ENCODE measurements at regions not wholly inside any gene's neighbourhood (a gene's known extent, or its start where the extent isn't known, plus 50 kb on each side); places are given as distances from the start of the nearest gene placed in this dataset.

GRCh38 chr14:21866479-21866878 is 192.9 kb upstream of the OR4E1 start:
- Histone ChIP-seq H3K4me3 (ENCODE audit: control extremely low read depth in 1 of 5, extremely low read depth in 1 of 5, insufficient read depth in 1 of 5, low read depth in 2 of 5, low read length in 4 of 5) (no peak overlapping the region), H3K36me3 (replicated peaks in 1 of 2; ENCODE audit: control extremely low read depth in 1 of 2, control insufficient read depth in 1 of 2, extremely low read depth in 1 of 2, insufficient read depth in 2 of 2, low read length in 1 of 2) (no peaks in the 10 kb centered on the region), H3K9me3 (ENCODE audit: control extremely low read depth in 1 of 3, control insufficient read depth in 2 of 3, insufficient read depth in 1 of 3, low read length in 2 of 3) (no peaks in the 10 kb centered on the region), H3K27me3 (replicated peaks in 1 of 4; ENCODE audit: control extremely low read depth in 1 of 4, control insufficient read depth in 3 of 4, insufficient read depth in 4 of 4, low read length in 3 of 4) (peaks cover 0 to 7% (median 2%) of the 10 kb centered on the region in 4 experiments), H3K79me2 (ENCODE audit: control insufficient read depth, insufficient read depth, low read length) (no peaks in the 10 kb centered on the region), H3K27ac (ENCODE audit: low read length in 2 of 2) (no peak overlapping the region), H2AFZ (ENCODE audit: insufficient read depth, low read depth, low read length, poor library complexity, severe bottlenecking) (no peak overlapping the region), H3K4me2 (replicated peaks; ENCODE audit: low read depth, low read length, poor library complexity, severe bottlenecking) (no peak overlapping the region), H3K4me1 (ENCODE audit: control insufficient read depth in 2 of 2, insufficient read depth in 2 of 2, low read length in 2 of 2) (no peaks in the 10 kb centered on the region), H4K20me1 (ENCODE audit: control insufficient read depth, insufficient read depth, low read length, poor library complexity, severe bottlenecking) (no peaks in the 10 kb centered on the region), H3K9ac (ENCODE audit: low read length) (no peak overlapping the region)
- Mint-ChIP-seq H3K9me3 (ENCODE audit: insufficient read depth) (no peaks in the 10 kb centered on the region), H3K27me3 (peaks cover 35% of the 10 kb centered on the region), H3K4me3 (no peak overlapping the region), H3K27ac (no peak overlapping the region), H3K4me1 (no peaks in the 10 kb centered on the region)
- CTCF ChIA-PET, result interaction anchor here (1.0 kb wide), 1 partner anchor 17 kb away, joined by 4 read pairs; no protein-coding TSS in a partner anchor
- ATAC-seq (ENCODE audit: low read depth), result no peak
- POLR2A ChIA-PET, result no interaction called here
- DNase-seq, result no peak
- intact Hi-C loops (cut with micrococcal nuclease), result no loop called here
- no peak for TF ChIP-seq CTCF (IDR thresholded peaks at IDR 0.05)
- TF ChIP-seq EZH2 (IDR thresholded peaks at IDR 0.05; ENCODE audit: borderline replicate concordance, insufficient read depth, low read depth, low read length, poor library complexity, severe bottlenecking), result no peak

- ATAC-seq (ENCODE audit: low read depth), result no peak
- no peak overlapping the region for H2AFZ ChIP-seq (ENCODE audit: insufficient read depth, low read depth, low read length, poor library complexity, severe bottlenecking)
- no peaks in the 10 kb centered on the region for H3K79me2 ChIP-seq (ENCODE audit: control insufficient read depth, insufficient read depth, low read length)
- DNase-seq, result no peak
- H4K20me1 ChIP-seq (ENCODE audit: control insufficient read depth, insufficient read depth, low read length, poor library complexity, severe bottlenecking), result no peaks in the 10 kb centered on the region
- H3K4me3 ChIP-seq (ENCODE audit: control extremely low read depth in 1 of 5, extremely low read depth in 1 of 5, insufficient read depth in 1 of 5, low read depth in 2 of 5, low read length in 4 of 5), result no peak overlapping the region
- ChIA-PET CTCF (interaction anchor here (1.1 kb wide), 1 partner anchor 11 kb away, joined by 3 read pairs; no protein-coding TSS in a partner anchor), POLR2A (interaction anchor here (0.5 kb wide), 1 partner anchor 843 kb away, joined by 4 read pairs; no protein-coding TSS in a partner anchor)
- Mint-ChIP-seq H3K4me3 (no peak overlapping the region), H3K27me3 (peaks cover 32% of the 10 kb centered on the region), H3K27ac (no peak overlapping the region), H3K4me1 (no peaks in the 10 kb centered on the region), H3K9me3 (ENCODE audit: insufficient read depth) (no peaks in the 10 kb centered on the region)
- no peak overlapping the region for H3K27ac ChIP-seq (ENCODE audit: low read length in 2 of 2)
- no peak overlapping the region for H3K4me2 ChIP-seq (replicated peaks; ENCODE audit: low read depth, low read length, poor library complexity, severe bottlenecking)
- no peak overlapping the region for H3K9ac ChIP-seq (ENCODE audit: low read length)
- H3K36me3 ChIP-seq (replicated peaks in 1 of 2; ENCODE audit: control extremely low read depth in 1 of 2, control insufficient read depth in 1 of 2, extremely low read depth in 1 of 2, insufficient read depth in 2 of 2, low read length in 1 of 2), result no peaks in the 10 kb centered on the region
- WGBS (ENCODE audit: insufficient coverage), result no CpG with 5 or more reads among the region's 2 CpGs
- no peak for TF ChIP-seq CTCF (IDR thresholded peaks at IDR 0.05)
- no peak for TF ChIP-seq EZH2 (IDR thresholded peaks at IDR 0.05; ENCODE audit: borderline replicate concordance, insufficient read depth, low read depth, low read length, poor library complexity, severe bottlenecking)
- intact Hi-C loops (cut with micrococcal nuclease), result no loop called here
- H3K9me3 ChIP-seq (ENCODE audit: control extremely low read depth in 1 of 3, control insufficient read depth in 2 of 3, insufficient read depth in 1 of 3, low read length in 2 of 3), result no peaks in the 10 kb centered on the region
- peaks cover 0 to 13% (median 2%) of the 10 kb centered on the region in 4 experiments for H3K27me3 ChIP-seq (replicated peaks in 1 of 4; ENCODE audit: control extremely low read depth in 1 of 4, control insufficient read depth in 3 of 4, insufficient read depth in 4 of 4, low read length in 3 of 4)
- no peaks in the 10 kb centered on the region for H3K4me1 ChIP-seq (ENCODE audit: control insufficient read depth in 2 of 2, insufficient read depth in 2 of 2, low read length in 2 of 2)
Observed at GRCh38 chr14:21863289-21863688, 189.7 kb upstream of the OR4E1 start.
